ENCODE measurements at regions not wholly inside any gene's neighbourhood (a gene's known extent, or its start where the extent isn't known, plus 50 kb on each side); places are given as distances from the start of the nearest gene placed in this dataset.

DNA sequence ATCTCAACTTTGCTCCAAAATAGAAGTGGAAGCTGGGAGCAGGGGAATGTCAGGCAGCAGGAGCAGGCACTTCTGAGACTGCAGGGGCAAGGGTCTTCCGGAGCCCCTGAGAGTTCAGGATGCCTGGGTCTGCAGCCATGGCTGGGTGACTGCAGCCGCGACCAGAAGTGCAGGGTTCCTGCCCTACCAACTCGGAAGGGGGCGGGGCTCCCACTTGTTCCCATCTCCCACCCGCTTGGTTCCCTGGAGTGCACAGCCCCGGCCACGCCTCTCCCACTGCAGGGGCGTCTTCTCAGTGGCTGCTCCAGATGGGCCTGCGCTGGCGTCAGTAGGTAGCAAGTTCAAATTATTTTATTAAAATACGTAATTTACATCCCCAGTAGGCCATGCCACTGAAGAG, 1631.7 kb downstream of the OLFM4 start:
- TF ChIP-seq, protein P1, sequence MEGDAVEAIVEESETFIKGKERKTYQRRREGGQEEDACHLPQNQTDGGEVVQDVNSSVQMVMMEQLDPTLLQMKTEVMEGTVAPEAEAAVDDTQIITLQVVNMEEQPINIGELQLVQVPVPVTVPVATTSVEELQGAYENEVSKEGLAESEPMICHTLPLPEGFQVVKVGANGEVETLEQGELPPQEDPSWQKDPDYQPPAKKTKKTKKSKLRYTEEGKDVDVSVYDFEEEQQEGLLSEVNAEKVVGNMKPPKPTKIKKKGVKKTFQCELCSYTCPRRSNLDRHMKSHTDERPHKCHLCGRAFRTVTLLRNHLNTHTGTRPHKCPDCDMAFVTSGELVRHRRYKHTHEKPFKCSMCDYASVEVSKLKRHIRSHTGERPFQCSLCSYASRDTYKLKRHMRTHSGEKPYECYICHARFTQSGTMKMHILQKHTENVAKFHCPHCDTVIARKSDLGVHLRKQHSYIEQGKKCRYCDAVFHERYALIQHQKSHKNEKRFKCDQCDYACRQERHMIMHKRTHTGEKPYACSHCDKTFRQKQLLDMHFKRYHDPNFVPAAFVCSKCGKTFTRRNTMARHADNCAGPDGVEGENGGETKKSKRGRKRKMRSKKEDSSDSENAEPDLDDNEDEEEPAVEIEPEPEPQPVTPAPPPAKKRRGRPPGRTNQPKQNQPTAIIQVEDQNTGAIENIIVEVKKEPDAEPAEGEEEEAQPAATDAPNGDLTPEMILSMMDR (IDR thresholded peaks at IDR 0.05), result no peak
- no peak for TF ChIP-seq POLR2A (IDR thresholded peaks at IDR 0.05)
